GM19238 (cell line): ENCODE measurements at regions not wholly inside any gene's neighbourhood (a gene's known extent, or its start where the extent isn't known, plus 50 kb on each side); places are given as distances from the start of the nearest gene placed in this dataset.
"Not testable (repeated sequence)": the region's sequence is repeated elsewhere in the genome, so short reads cannot be mapped to it uniquely, and the experiment has no call there.

Experiments used
- DNase-seq: peaks from one replicate; pipeline ENCODE4 v3.0.0; 2011; ENCODE audit warnings: low spot score; ENCODE audit not compliant: insufficient read length

- DNase-seq = peak; percentile 45
Observed at GRCh38 chr13:50594276-50595051, 249.0 kb downstream of the DLEU7 start.

GRCh38 chr13:50595196-50595595 is 248.3 kb downstream of the DLEU7 start:
- DNase-seq = no peak

- DNase-seq = no peak
Observed at GRCh38 chr13:50596156-50596555, 247.3 kb downstream of the DLEU7 start.

GRCh38 chr13:50596776-50597203 is 246.7 kb downstream of the DLEU7 start:
- DNase-seq = no peak

GRCh38 chr13:50598338-50598737 is 245.2 kb downstream of the DLEU7 start:
- DNase-seq = no peak

- no peak for DNase-seq
Observed at GRCh38 chr13:50599046-50599445, 244.4 kb downstream of the DLEU7 start.

GRCh38 chr13:50599927-50600326 is 243.6 kb downstream of the DLEU7 start:
- no peak for DNase-seq

GRCh38 chr13:50608370-50608769 is 235.1 kb downstream of the DLEU7 start:
- no peak for DNase-seq

- no peak for DNase-seq
Observed at GRCh38 chr13:50609011-50609410, 234.5 kb downstream of the DLEU7 start.

GRCh38 chr13:50610238-50610637 is 233.3 kb downstream of the DLEU7 start:
- no peak for DNase-seq

GRCh38 chr13:50611117-50611781 is 232.2 kb downstream of the DLEU7 start:
- DNase-seq = no peak

- DNase-seq = no peak
Observed at GRCh38 chr13:50612717-50613116, 230.8 kb downstream of the DLEU7 start.

- no peak for DNase-seq
Observed at GRCh38 chr13:50613356-50613831, 230.1 kb downstream of the DLEU7 start.

- no peak for DNase-seq
Observed at GRCh38 chr13:50615234-50615633, 228.3 kb downstream of the DLEU7 start.

- no peak for DNase-seq
Observed at GRCh38 chr13:50616101-50616500, 227.4 kb downstream of the DLEU7 start.

- DNase-seq = no peak
Observed at GRCh38 chr13:50617134-50617721, 226.3 kb downstream of the DLEU7 start.

GRCh38 chr13:50618206-50618605 is 225.3 kb downstream of the DLEU7 start:
- no peak for DNase-seq

- DNase-seq = no peak
Observed at GRCh38 chr13:50626101-50626547, 217.4 kb downstream of the DLEU7 start.

- no peak for DNase-seq
Observed at GRCh38 chr13:50627111-50627510, 216.4 kb downstream of the DLEU7 start.

GRCh38 chr13:50628512-50628911 is 215.0 kb downstream of the DLEU7 start:
- DNase-seq = not testable (repeated sequence)

- DNase-seq = no peak
Observed at GRCh38 chr13:50629497-50629896, 214.0 kb downstream of the DLEU7 start.

- DNase-seq = no peak
Observed at GRCh38 chr13:50629966-50630365, 213.5 kb downstream of the DLEU7 start.
